H1 (cell line): ENCODE measurements at regions not wholly inside any gene's neighbourhood (a gene's known extent, or its start where the extent isn't known, plus 50 kb on each side); places are given as distances from the start of the nearest gene placed in this dataset.

Source experiments
- CTCF ChIA-PET: fragments of 300-600 bp; sonication (Branson Sonifier 250); formaldehyde crosslinking; loops from one replicate; lab custom pipeline; 2021; ENCODE audit not compliant: partially characterized antibody; lab: Charles Lee
- POLR2A ChIA-PET: fragments of 300-600 bp; sonication (Branson Sonifier 250); formaldehyde crosslinking; loops from one replicate; lab custom pipeline; 2021; ENCODE audit warnings: inconsistent platforms; ENCODE audit not compliant: partially characterized antibody; lab: Charles Lee
- DNase-seq, 2 experiments: peaks; one replicate each; pipeline versions ENCODE4 v3.0.0 to v3.0.0-alpha.2; 2010 to 2022; ENCODE audit warnings: low spot score in 2 of 2, low read depth in 1 of 2, mixed read lengths in 1 of 2
- FAIRE-seq: peaks from 2 replicates; lab custom pipeline; 2011; peaks lifted over from hg19 to GRCh38; lab: Jason Lieb, UNC
- H2AFZ ChIP-seq: 2 replicates; pipeline ENCODE4 v1.8.1; 2012; ENCODE audit warnings: low read length, inconsistent platforms
- H2AK5ac ChIP-seq: 2 replicates; pipeline ENCODE4 v1.6.1; 2013; ENCODE audit warnings: low read depth, low read length
- H2BK120ac ChIP-seq: replicated peaks from 2 replicates; pipeline ENCODE3; 2013; ENCODE audit warnings: low read depth, low read length, inconsistent platforms
- H2BK12ac ChIP-seq: 2 replicates; pipeline ENCODE4 v1.6.1; 2013; ENCODE audit warnings: low read depth, low read length
- H2BK15ac ChIP-seq: 2 replicates; pipeline ENCODE4 v1.6.1; 2013; ENCODE audit warnings: low read length
- H2BK20ac ChIP-seq: 2 replicates; pipeline ENCODE4 v1.6.1; 2013; ENCODE audit warnings: low read length
- H2BK5ac ChIP-seq: 2 replicates; pipeline ENCODE4 v1.6.1; 2013; ENCODE audit warnings: low read depth, low read length
- H3K14ac ChIP-seq: 2 replicates; pipeline ENCODE4 v1.6.1; 2013; ENCODE audit warnings: inconsistent platforms; ENCODE audit not compliant: insufficient read length
- H3K18ac ChIP-seq: 2 replicates; pipeline ENCODE4 v1.6.1; 2013; ENCODE audit warnings: low read length; ENCODE audit errors: extremely low read depth
- H3K23ac ChIP-seq: 2 replicates; pipeline ENCODE4 v1.6.1; 2013; ENCODE audit warnings: inconsistent platforms; ENCODE audit not compliant: insufficient read length
- H3K23me2 ChIP-seq: 2 replicates; pipeline ENCODE4 v1.6.1; 2013; ENCODE audit warnings: low read depth, low read length
- H3K27ac ChIP-seq: 2 replicates; pipeline ENCODE4 v1.6.1; 2011; ENCODE audit warnings: low read depth, low read length, inconsistent platforms
- H3K27me3 ChIP-seq, 4 experiments: replicated peaks in 1 of 4; 1 replicate in 1 of 4; 2 replicates in 3 of 4; pipeline versions ENCODE4 v1.6.1 to v1.8.1; 2011 to 2013; ENCODE audit warnings: low read length in 3 of 4, mild to moderate bottlenecking in 3 of 4, inconsistent platforms in 2 of 4, mixed read lengths in 2 of 4, moderate library complexity in 1 of 4; ENCODE audit not compliant: control insufficient read depth in 3 of 4, insufficient read depth in 3 of 4; ENCODE audit errors: extremely low read depth in 1 of 4
- H3K36me3 ChIP-seq, 4 experiments: 2 replicates each; pipeline versions ENCODE4 v1.6.1 to v1.8.1; 2011 to 2013; ENCODE audit warnings: mild to moderate bottlenecking in 4 of 4, low read length in 3 of 4, moderate library complexity in 2 of 4, control low read depth in 1 of 4, inconsistent platforms in 1 of 4; ENCODE audit not compliant: insufficient read depth in 4 of 4, control insufficient read depth in 2 of 4
- H3K4ac ChIP-seq: replicated peaks from 2 replicates; pipeline ENCODE3; 2013; ENCODE audit warnings: low read length, low read depth, mixed read lengths, inconsistent platforms; ENCODE audit not compliant: insufficient read length
- H3K4me1 ChIP-seq, 4 experiments: replicated peaks in 1 of 4; 1 replicate in 1 of 4; 2 replicates in 3 of 4; pipeline versions ENCODE4 v1.6.1 to v1.8.1; 2011 to 2013; ENCODE audit warnings: low read length in 3 of 4, inconsistent platforms in 2 of 4, mixed read lengths in 1 of 4; ENCODE audit not compliant: insufficient read depth in 4 of 4, control insufficient read depth in 3 of 4
- H3K4me2 ChIP-seq, 2 experiments: 2 replicates each; pipeline versions ENCODE4 v1.6.1 to v1.8.1; 2011 to 2013; ENCODE audit warnings: low read depth in 2 of 2, low read length in 2 of 2, control low read depth in 1 of 2, inconsistent platforms in 1 of 2, mild to moderate bottlenecking in 1 of 2; ENCODE audit not compliant: insufficient read depth in 1 of 2
- H3K4me3 ChIP-seq, 4 experiments: fragments of 200-600, 300-600 bp in 1 of 4; sonication (generic), shearing (Covaris generic), sonication (Bioruptor Twin) in 1 of 4; 2 replicates each; pipeline versions ENCODE4 v1.5.1 to v1.8.1; 2011 to 2016; ENCODE audit warnings: low read length in 4 of 4, low read depth in 3 of 4, control low read depth in 2 of 4, inconsistent platforms in 2 of 4, mild to moderate bottlenecking in 2 of 4, mixed read lengths in 1 of 4, moderate library complexity in 1 of 4; ENCODE audit not compliant: insufficient read depth in 2 of 4; ENCODE audit errors: extremely low read depth in 1 of 4
- H3K56ac ChIP-seq: replicated peaks from 2 replicates; pipeline ENCODE3; 2013; ENCODE audit warnings: low read depth, mild to moderate bottlenecking, mixed read lengths, low read length, inconsistent platforms; ENCODE audit not compliant: insufficient read length
- H3K79me1 ChIP-seq: 2 replicates; pipeline ENCODE4 v1.6.1; 2013; ENCODE audit warnings: low read depth, low read length, control low read depth
- H3K79me2 ChIP-seq, 2 experiments: 2 replicates each; pipeline versions ENCODE4 v1.6.1 to v1.8.1; 2012 to 2013; ENCODE audit warnings: low read length in 2 of 2, mild to moderate bottlenecking in 2 of 2, inconsistent platforms in 1 of 2; ENCODE audit not compliant: insufficient read depth in 2 of 2, control insufficient read depth in 1 of 2
- H3K9ac ChIP-seq, 4 experiments: replicated peaks in 1 of 4; 1 replicate in 1 of 4; 2 replicates in 3 of 4; pipeline versions ENCODE4 v1.6.1 to v1.8.1; 2011 to 2013; ENCODE audit warnings: low read depth in 3 of 4, low read length in 3 of 4, control low read depth in 2 of 4, mild to moderate bottlenecking in 2 of 4, moderate library complexity in 2 of 4, inconsistent platforms in 1 of 4; ENCODE audit errors: extremely low read depth in 1 of 4
- H3K9me3 ChIP-seq, 2 experiments: 2 replicates each; pipeline versions ENCODE4 v1.6.1 to v1.8.1; 2012 to 2013; ENCODE audit warnings: mild to moderate bottlenecking in 2 of 2, moderate library complexity in 2 of 2, control low read depth in 1 of 2, inconsistent platforms in 1 of 2, low read depth in 1 of 2, low read length in 1 of 2, mixed read lengths in 1 of 2; ENCODE audit not compliant: insufficient read depth in 2 of 2
- H4K20me1 ChIP-seq, 2 experiments: replicated peaks in 1 of 2; 2 replicates each; pipeline versions ENCODE3 to v1.8.1; 2011 to 2013; ENCODE audit warnings: inconsistent platforms in 2 of 2, low read length in 2 of 2, mild to moderate bottlenecking in 1 of 2; ENCODE audit not compliant: insufficient read depth in 2 of 2, control insufficient read depth in 1 of 2
- H4K5ac ChIP-seq: 2 replicates; pipeline ENCODE4 v1.6.1; 2013; ENCODE audit warnings: low read length, low read depth, mixed read lengths, inconsistent platforms; ENCODE audit not compliant: insufficient read length
- H4K8ac ChIP-seq: 2 replicates; pipeline ENCODE4 v1.8.0; 2013; ENCODE audit warnings: mild to moderate bottlenecking, moderate library complexity, low read length, inconsistent platforms; ENCODE audit not compliant: insufficient read depth; ENCODE audit errors: extremely low read depth
- H4K91ac ChIP-seq: replicated peaks from 2 replicates; pipeline ENCODE3; 2013; ENCODE audit warnings: low read length, mixed read lengths, inconsistent platforms; ENCODE audit not compliant: insufficient read length
- ATF2 ChIP-seq: IDR thresholded peaks from 2 replicates; pipeline ENCODE4 v1.6.1; 2012; ENCODE audit warnings: low read length, inconsistent platforms
- CTCF ChIP-seq, 3 experiments: IDR thresholded peaks; 1 replicate in 2 of 3; 2 replicates in 1 of 3; pipeline versions ENCODE4 v1.5.1 to v1.6.1; 2011; ENCODE audit warnings: low read length in 3 of 3, mild to moderate bottlenecking in 3 of 3, inconsistent platforms in 2 of 3, low read depth in 1 of 3, moderate library complexity in 1 of 3; ENCODE audit not compliant: insufficient read depth in 1 of 3; ENCODE audit errors: control extremely low read depth in 1 of 3
- FOSL1 ChIP-seq: IDR thresholded peaks from 2 replicates; pipeline ENCODE4 v1.6.1; 2011; ENCODE audit warnings: mild to moderate bottlenecking, low read depth, low read length, moderate library complexity; ENCODE audit not compliant: insufficient read depth
- MAFK ChIP-seq: IDR thresholded peaks from 2 replicates; pipeline ENCODE4 v1.6.1; 2012; ENCODE audit warnings: low read depth, mild to moderate bottlenecking, improper control_type of control experiment, low read length
- RBBP5 ChIP-seq: IDR thresholded peaks from 2 replicates; pipeline ENCODE4 v1.7.1; 2012; ENCODE audit warnings: low read depth, mild to moderate bottlenecking, inconsistent platforms, low read length, moderate library complexity, borderline replicate concordance
- SAP30 ChIP-seq: fragments of 300-600 bp; sonication (generic); IDR thresholded peaks from 2 replicates; pipeline ENCODE4 v1.7.1; 2012; ENCODE audit warnings: low read length, moderate library complexity, mild to moderate bottlenecking, inconsistent platforms; ENCODE audit not compliant: insufficient read depth, insufficient replicate concordance
- SP4 ChIP-seq: IDR thresholded peaks from 2 replicates; pipeline ENCODE4 v1.6.1; 2012; ENCODE audit warnings: low read length, inconsistent platforms
- SUZ12 ChIP-seq: fragments of 200-600 bp; sonication (generic); IDR thresholded peaks from 2 replicates; pipeline ENCODE4 v1.6.1; 2012; ENCODE audit warnings: mild to moderate bottlenecking, inconsistent platforms, low read length, moderate library complexity, mixed read lengths
- TAF7 ChIP-seq: optimal IDR thresholded peaks from 2 replicates; pipeline ENCODE3; 2011; ENCODE audit warnings: low read depth, mild to moderate bottlenecking, inconsistent platforms, low read length, moderate library complexity, borderline replicate concordance
- TEAD4 ChIP-seq: IDR thresholded peaks from 2 replicates; pipeline ENCODE4 v1.6.1; 2012; ENCODE audit warnings: low read depth, low read length, inconsistent platforms, mixed read lengths
- WGBS, 2 experiments: shearing (Covaris generic) in 1 of 2; methylation state at CpG; one replicate each; pipeline versions ENCODE4 v1.1.6 to v1.1.7; 2013 to 2015; ENCODE audit warnings: low lambda C conversion rate in 2 of 2, mixed read lengths in 2 of 2, inconsistent platforms in 1 of 2, low coverage in 1 of 2, missing lambda C conversion rate in 1 of 2; ENCODE audit not compliant: insufficient replicate concordance in 2 of 2, insufficient coverage in 1 of 2, insufficient read length in 1 of 2; ENCODE audit errors: extremely low coverage in 1 of 2, missing lambda C conversion rate in 1 of 2; 5-methylcytosine and 5-hydroxymethylcytosine counted together

- WGBS, 2 experiments, result 89% methylated on average over 7 of the region's 7 CpGs; no CpG with 5 or more reads in 1 of the 2 experiments
- POLR2A ChIA-PET, result interaction anchor here (0.6 kb wide), 1 partner anchor 27 kb away, joined by 3 read pairs; no protein-coding TSS in a partner anchor
- no peak for TF ChIP-seq MAFK
- no peak for TF ChIP-seq RBBP5
- TF ChIP-seq SUZ12, result no peak
- no peak for TF ChIP-seq TEAD4
- TF ChIP-seq ATF2, result no peak
- no peak for TF ChIP-seq CTCF (IDR thresholded peaks at IDR 0.05; ENCODE audit: control extremely low read depth in 1 of 3, insufficient read depth in 1 of 3, low read depth in 1 of 3, low read length in 3 of 3)
- TF ChIP-seq TAF7, result no peak
- TF ChIP-seq SP4, result no peak
- no peak for TF ChIP-seq SAP30
- TF ChIP-seq FOSL1, result no peak
Observed at GRCh38 chr22:49070501-49070900, 757.2 kb downstream of the BRD1 start.

More at GRCh38 chr22:49070501-49070900, 757.2 kb downstream of the BRD1 start:
- Histone ChIP-seq H3K79me2 (no peaks in the 10 kb centered on the region), H4K8ac (no peak overlapping the region), H3K4me3 (no peak overlapping the region), H3K14ac (no peak overlapping the region), H3K18ac (no peak overlapping the region), H3K9me3 (no peaks in the 10 kb centered on the region), H3K27ac (no peak overlapping the region), H2BK12ac (no peak overlapping the region), H4K20me1 (peaks cover 0 to 5% of the 10 kb centered on the region in 2 experiments), H3K9ac (no peak overlapping the region), H2AFZ (no peak overlapping the region), H2BK120ac (no peak overlapping the region), H2BK20ac (no peak overlapping the region), H3K27me3 (no peaks in the 10 kb centered on the region), H3K23me2 (peaks cover 7% of the 10 kb centered on the region; the same call in 1 of the 2 replicates), H3K56ac (no peak overlapping the region), H3K79me1 (no peaks in the 10 kb centered on the region), H2BK5ac (no peak overlapping the region), H2BK15ac (no peak overlapping the region), H4K5ac (no peak overlapping the region), H3K4me1 (no peaks in the 10 kb centered on the region), H3K4ac (no peak overlapping the region), H3K4me2 (no peak overlapping the region), H4K91ac (no peak overlapping the region), H2AK5ac (no peak overlapping the region), H3K23ac (no peak overlapping the region), H3K36me3 (no peaks in the 10 kb centered on the region)
- CTCF ChIA-PET, result no interaction called here
- no peak for FAIRE-seq
- DNase-seq, result no peak
